T-helper 2 cell (primary cell): ENCODE measurements at regions not wholly inside any gene's neighbourhood (a gene's known extent, or its start where the extent isn't known, plus 50 kb on each side); places are given as distances from the start of the nearest gene placed in this dataset.
A peak's percentile ranks its signal among the peaks of the same experiment; 100 is the strongest.
"Not testable (repeated sequence)": the region's sequence is repeated elsewhere in the genome, so short reads cannot be mapped to it uniquely, and the experiment has no call there.

ENCODE experiments used
- DNase-seq, 5 experiments: peaks; one replicate each; pipeline versions ENCODE4 v3.0.0 to v3.0.0-alpha.2; 2012 to 2022

DNA sequence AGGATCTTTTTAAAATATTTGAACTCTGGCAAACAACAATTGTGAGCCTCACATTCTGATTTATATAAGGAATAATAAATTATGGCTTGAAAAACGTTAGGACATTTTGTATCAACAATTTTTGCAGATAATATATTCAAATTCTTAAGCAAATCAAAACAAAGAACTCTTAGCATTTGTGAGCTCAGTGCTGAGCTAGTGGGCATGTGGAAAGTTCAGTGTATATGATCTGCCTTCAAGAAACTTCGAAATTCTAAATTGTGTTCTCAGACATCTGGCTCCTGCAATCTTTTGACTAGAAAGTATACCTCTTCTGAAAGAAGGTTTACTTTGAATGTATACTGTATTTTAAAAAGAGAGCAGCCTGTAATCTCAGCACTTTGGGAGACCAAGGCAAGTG, 122.3 kb upstream of the NEIL3 start:
- DNase-seq, result no peak

DNA sequence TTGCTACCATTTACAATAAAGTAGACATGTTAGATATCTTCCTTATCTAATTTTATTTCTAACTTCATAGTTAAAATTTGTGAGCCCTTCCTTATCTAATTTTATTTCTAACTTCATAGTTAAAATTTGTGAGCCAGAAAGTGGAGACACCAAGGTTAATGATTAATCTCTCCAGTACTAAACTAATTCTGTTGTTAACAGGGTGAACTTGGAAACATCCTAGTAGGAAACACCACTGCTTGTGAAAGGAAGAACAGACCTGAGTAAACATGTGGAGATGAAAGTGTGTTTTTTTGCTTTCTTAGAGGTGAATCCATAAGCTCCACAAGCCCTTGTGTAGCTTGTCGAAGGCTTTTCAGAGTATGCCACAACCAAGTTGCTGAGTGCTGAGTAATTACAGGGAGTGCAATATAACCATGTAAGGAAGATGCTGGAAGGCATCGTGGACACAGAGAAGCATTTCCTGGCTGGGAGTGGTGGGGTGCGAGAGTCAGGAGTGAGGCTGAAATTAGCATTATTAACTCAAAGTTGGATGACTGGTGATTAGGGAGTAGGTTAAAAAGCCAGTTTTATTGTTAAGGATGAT, 118.6 kb upstream of the NEIL3 start:
- DNase-seq, result no peak

DNA sequence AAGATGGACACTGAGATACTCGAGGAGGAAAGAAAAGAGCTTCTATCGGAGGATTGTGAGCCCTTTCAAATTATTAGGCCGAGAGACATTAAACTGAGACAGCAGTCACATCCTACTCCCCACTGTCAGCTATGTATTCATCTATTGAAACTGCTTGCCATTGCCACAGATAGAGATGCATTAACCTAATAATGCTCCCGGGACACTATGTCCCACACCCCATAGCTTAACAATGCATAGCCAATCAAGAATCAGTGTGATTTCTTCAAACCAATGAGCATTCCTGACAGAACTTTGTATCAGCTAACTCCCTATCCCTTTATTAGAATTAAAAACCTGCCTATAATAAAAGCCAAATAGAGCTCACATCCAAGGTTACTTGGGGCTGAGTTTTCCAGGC, 118.1 kb upstream of the NEIL3 start:
- no peak for DNase-seq

DNA sequence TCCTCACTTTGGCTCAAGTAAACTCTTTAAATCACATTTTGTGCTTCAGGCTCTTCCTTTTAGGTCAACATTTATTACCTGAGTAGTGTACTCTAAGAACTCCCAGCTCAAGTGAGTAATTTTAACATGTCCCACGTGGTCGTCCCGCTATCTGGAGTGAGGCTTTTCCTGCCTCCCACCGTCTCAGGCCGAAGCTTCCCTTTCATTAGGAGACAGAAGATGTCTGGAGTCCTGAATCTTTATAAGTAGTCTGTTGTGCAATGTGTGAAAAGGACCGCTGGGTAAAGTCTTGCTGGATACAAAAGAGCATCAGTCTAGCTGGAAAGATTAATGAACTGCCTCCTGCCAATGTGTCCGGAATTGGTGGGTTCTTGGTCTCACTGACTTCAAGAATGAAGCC, 117.7 kb upstream of the NEIL3 start:
- no peak for DNase-seq

DNA sequence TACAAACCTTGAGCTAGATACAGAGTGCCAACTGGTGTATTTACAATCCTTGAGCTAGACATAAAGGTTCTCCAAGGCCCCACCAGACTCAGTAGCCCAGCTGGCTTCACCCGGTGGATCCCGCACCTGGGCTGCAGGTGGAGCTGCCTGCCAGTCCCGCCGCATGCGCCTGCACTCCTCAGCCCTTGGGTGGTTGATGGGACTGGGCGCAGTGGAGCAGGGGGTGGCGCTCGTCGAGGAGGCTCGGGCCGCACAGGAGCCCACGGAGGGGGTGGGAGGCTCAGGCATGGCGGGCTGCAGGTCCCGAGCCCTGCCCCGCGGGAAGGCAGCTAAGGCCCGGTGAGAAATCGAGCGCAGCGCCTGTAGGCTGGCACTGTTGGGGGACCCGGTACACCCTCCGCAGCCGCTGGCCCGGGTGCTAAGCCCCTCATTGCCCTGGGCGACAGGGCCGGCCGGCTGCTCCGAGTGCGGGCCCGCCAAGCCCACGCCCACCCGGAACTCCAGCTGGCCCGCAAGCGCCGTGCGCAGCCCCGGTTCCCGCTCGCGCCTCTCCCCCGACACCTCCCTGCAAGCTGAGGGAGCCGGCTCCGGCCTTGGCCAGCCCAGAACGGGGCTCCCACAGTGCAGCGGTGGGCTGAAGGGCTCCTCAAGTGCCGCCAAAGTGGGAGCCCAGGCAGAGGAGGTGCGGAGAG, 116.5 kb upstream of the NEIL3 start:
- not testable (repeated sequence) for DNase-seq

DNA sequence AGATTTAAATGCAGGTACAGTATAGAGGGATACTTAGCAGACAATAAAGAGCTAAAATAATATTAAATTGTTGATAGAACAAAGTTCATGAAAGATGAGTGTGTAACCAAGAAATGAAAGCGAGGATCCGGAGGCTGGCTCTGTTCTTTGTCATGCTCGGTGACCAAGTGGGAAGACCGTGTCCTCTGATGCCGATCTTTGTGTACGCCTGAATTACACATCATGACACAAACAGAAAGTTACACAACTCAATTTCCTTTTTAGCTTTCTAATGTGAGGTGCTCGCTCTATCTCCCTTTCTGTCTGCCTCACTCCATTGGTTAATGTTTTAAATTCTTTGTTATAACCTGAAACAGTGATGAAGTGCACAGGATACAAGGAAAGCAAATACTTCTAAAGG, 114.8 kb upstream of the NEIL3 start:
- DNase-seq, result peak in 1 of 5 experiments; percentile 5

DNA sequence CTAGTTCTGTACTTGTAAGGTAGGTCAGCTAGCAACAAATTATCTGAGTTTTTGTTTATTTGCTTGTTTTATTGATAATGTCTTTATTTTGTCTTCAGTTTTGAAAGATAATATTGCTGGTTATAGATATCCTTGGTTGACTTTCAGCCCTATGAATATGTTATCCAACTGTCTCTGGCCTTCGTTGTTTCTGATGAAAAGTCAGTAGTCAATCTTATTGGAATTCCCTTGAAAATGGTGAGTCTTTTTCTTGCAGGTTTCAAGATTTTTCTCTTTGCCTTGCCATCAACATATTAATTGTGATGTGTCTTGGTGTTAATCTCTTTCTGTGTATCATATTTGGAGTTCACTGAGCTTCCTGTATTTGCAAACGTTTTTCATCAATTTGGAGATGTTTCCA, 113.1 kb upstream of the NEIL3 start:
- no peak for DNase-seq

DNA sequence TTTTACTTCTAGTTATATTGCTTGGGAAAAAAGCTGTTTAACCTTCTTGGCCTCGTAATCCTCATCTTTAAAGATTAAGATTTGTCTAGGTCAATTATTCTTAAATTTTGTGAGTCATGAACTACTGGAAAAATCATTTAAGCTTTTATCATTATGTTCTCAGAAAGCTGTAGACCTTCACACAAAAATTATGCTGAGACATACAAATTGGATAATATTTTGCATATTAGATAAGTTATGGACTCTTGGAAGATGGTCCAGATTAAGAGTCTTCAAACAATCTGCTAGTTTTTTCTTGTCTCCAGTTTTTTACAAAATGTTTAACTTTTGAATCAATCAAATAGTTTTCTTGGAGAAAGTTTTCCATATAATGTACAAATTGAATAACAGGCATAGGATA, 108.1 kb upstream of the NEIL3 start:
- DNase-seq, result no peak

DNA sequence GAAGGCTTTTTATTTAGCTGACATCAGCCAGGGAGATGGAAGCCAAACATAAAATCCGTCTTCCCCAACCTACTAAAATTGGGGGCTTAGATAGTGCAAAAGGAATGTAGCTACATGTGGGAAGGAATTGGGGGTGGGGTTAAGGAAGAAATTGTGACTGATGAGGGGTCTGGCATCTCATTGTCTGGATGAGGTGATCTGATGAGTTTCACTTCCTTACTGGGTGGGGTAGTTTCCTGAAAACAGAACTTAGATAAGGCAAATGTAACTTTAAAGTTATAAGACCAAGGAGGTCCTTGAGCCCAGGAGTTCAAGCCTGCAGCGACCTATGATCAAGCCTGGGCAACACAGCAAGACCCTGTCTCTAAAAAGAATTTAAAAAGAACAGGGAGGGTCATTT, 105.5 kb upstream of the NEIL3 start:
- DNase-seq, result no peak

DNA sequence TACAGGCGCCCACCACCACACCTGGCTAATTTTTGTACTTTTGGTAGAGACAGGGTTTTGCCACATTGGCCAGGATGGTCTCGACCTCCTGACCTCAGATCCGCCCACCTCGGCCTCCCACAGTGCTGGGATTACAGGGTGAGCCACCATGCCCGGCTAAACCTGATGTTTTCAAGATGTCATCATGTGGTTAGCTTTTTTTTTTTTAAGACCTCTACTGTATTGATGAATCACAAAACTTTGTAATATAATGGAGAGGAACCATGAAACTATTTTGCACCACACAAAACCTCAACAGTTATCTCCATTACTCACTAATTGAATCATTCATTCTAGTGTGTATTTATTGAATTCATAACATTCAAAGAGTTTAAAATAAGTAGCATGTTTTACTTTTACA, 94.7 kb upstream of the NEIL3 start:
- no peak for DNase-seq

DNA sequence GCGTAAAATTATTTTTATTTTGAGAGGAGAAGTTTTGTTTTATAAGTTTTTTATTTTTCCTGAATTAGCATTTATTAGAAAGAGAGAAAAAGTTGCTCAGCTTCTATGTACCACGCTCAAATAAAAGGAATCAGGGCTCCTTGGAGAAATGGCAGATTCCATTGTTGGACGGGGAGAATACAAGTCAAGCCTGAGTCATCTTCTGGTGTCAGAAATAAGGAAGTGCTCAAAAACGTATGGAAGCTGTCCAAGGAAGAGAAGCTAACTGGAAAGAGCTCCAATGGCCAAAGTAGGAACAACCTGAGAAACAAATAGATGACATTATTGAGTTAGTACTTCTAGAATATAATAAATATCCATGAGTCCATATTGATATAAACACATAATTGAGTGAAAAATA, 89.3 kb upstream of the NEIL3 start:
- no peak for DNase-seq

DNA sequence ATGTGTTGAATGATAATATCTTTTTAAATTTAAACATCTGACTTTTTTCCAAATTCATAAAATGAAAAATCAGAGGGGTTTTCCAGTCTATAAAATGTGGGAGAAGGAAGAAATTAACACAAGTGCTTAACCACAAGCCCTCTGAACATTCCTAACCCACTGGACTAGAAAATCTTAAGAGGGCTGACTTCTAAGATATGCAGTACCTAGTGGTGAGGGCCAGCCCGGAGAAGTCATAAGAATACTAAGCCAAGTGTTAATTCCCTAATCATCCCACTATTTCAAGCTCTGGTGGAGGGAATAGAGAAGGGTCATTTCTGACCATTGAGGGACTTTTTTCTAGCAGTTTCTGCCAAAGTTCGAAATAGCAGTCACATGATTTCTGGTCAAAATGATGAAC, 86.9 kb upstream of the NEIL3 start:
- DNase-seq, result no peak

DNA sequence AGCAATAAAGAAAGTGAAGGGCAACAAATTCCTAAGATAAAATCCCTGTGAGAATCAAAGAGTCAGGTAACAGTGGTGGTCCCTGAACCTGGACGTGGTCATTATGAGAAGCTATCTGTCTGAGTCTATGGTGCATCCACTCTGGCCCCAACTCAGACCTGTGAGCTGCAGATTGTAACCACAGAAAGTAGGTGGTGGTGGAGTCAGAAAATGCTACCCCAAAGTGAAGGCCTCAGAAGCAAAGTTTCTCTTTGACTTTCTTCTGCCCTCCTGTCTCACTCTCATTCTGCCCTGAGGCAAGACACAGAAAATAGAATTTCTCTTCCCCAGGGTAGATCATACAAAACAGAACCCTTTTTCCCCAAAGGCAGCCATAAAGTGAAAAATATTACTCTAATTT, 84.1 kb upstream of the NEIL3 start:
- DNase-seq, result peak in 1 of 5 experiments; percentile 69

DNA sequence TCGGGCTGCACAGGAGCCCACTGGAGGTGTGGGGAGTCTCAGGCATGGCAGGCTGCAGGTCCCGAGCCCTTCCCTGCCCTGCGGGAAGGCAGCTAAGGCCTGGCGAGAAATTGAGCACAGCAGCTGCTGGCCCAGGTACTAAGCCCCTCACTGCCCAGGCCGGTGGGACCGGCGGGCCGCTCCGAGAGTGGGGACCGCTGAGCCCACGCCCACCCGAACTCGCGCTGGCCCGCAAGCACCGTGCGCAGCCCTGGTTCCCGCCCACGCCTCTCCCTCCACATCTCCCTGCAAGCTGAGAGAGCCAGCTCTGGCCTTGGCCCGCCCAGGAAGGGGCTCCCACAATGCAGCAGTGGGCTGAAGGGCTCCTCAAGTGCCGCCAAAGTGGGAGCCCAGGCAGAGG, 82.0 kb upstream of the NEIL3 start:
- DNase-seq, result no peak

DNA sequence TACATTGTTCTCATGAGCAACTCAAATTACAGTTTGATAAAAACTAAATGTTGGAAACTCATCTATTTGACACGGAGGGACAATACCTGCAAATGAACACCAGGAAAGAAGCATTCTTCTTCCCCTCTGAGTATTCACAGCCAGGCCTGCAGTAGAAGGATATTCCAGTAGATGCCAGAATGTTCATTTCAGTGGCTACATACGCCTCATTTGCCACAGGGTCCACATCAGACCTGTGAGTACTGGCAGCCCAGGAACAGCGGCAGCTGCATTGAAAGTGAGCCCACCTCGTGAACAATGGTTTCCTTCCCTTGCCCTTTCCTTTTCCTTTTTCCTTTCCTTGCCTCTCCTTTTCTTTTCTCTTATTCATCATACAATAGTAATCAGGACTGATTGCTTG, 81.1 kb upstream of the NEIL3 start:
- no peak for DNase-seq

DNA sequence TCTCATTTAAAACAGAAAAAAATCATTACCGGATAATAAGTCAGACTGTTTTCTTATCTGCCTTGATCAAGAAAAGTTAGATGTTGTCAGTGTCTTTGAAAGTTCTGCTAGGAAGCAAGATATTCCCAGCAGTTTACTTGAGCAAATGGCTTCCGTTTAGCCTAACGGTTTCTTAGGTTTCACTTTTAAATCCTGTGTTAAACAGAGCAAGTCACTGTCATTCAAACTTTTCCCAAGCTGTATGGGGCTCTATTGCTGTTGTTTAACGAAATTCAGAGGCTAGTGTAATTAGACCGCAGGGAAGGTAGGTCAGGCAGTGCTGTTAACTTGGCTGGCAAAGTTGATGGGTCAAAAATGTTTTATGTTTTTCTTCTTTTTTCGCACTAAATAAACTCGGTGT, 80.3 kb upstream of the NEIL3 start:
- peak in 1 of 5 experiments; percentile 31 for DNase-seq

DNA sequence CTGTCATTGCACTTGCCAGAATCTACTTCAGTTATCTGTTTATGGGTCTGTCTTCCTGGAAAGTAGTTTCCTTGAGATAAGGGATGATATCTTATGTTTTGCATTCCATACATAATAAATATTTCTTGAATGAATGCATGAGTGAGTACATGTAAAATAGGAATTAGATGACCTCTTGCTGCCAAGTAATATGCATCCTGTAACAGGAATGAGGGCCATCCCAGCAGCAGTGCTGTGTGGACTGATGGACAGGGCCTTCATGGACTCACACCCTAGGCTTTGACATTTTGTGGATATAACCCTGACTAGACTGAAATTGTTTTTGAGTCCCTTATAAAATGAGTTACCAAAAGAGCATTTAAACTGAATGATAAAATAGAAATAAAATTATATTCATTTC, 77.2 kb upstream of the NEIL3 start:
- DNase-seq, result no peak

DNA sequence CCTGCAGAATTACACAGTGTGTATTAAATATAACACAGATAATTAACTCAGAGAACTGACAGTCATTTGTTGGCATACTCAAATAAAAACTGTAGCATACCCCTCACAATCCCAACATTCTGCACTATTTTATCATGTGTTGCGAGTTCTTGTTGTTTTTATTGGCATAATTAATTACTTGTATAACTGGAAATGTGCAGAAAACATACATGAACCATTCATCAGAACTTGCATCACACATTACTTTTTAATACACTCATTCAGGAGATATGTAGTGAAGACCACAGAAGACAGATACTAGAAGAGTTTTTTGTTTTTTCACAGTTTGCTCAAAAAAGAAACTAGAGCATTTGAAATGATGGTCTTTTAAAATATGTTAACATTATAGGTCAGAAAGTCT, 74.6 kb upstream of the NEIL3 start:
- DNase-seq, result no peak

DNA sequence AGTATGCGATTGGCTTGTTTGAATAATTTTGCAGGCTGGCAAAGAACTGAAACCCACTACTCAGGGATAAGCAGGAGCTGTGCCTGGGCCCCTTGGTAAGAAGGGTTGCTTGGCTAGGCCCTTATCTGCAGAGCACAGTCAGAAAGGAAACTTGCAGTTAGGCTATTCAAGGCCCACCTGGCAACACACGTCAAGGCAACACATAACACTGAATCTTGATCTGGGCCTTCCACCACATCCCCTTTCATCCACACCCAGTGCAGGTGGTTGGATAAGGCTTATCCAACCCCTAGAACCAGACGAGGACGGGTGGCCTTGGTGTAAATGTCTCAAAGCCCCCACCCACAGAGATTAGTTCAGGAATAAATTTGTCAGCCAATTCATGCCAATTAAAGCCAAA, 72.8 kb upstream of the NEIL3 start:
- peak in 1 of 5 experiments; percentile 53 for DNase-seq

DNA sequence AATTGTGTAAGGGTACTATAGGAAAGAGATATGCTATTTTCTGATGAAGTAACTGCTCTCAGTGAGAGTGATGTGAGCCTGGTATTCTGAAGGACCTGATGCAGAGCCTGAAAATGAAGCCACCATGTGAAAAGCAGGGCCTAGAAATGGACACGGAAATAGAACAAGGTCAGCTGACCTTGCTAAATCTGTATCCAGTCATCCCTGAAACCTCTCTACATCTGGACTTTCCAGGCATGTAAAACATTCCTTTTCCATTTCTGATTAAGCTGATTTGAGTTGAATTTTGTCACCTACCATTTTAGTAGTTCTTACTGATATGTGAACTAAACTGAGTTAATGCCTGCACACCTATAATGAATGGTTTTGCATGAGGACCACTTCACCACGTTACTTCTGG, 72.4 kb upstream of the NEIL3 start:
- DNase-seq, result no peak

DNA sequence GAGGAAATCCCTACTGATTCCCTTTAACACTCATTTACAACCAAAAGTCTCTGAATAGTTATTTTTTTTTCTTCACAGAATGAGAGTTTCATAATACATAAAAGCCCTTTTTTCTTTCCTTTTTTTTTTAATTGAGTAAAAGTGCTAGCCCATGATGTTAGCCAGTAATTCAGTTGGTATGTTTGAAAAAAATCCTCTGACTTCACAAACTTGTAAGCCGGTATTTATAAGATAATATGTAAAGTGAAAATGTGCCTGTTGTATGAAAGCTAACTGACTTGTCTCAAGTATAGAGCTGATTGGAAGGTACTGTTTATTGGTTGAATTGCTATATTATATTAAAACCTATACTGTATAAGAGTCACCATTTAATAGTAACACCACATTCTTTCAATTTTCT, 70.2 kb upstream of the NEIL3 start:
- DNase-seq, result no peak

DNA sequence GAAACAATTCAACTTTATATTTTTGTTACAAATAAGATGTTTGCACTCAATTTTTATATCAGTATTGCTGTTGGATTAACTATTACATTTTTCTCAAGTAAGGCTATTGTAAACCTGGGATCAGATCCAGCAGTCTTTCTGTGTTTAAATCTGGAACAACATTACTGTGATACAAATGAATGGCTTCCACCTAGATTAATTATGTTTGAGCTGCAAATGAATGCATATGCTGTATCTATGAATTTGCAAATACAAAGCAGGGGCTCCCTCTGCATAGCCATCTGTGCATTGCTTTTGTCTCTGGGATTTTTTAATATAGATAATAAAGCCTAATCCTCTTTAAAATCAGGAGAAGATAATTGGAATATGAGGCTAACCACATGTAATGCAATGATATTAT, 69.8 kb upstream of the NEIL3 start:
- no peak for DNase-seq

DNA sequence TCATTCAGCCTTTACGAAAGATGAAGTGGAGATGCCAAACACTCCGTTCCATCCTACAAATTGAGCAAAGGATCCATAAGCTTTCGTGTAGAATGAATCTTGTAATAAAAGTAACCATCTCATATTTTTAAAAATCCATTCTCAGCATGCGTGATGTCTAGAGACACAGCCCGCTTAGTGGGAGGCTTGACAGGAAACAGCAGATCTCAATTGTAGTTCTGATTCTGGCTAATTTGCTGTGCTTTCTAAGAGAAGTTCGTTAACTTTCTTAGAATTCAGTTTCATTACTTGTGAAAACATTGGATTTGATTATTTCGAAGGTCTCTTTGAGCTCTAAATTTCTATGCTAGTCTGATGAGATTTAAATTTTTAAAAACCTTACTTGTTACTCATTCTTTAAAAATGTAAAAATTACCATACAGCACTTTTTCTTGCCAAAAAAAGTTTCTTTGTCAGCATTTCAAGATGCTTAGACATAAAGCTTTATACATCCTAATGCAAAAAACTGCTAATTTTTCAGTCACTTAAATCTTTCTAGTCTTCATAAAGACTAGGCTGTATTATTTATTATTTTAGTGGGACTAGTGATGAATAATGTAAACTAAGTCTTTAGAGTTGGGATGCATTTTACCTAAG, 66.9 kb upstream of the NEIL3 start:
- peak in 1 of 5 experiments; percentile 82 for DNase-seq
